ENCODE measurements at regions not wholly inside any gene's neighbourhood (a gene's known extent, or its start where the extent isn't known, plus 50 kb on each side); places are given as distances from the start of the nearest gene placed in this dataset.

DNA sequence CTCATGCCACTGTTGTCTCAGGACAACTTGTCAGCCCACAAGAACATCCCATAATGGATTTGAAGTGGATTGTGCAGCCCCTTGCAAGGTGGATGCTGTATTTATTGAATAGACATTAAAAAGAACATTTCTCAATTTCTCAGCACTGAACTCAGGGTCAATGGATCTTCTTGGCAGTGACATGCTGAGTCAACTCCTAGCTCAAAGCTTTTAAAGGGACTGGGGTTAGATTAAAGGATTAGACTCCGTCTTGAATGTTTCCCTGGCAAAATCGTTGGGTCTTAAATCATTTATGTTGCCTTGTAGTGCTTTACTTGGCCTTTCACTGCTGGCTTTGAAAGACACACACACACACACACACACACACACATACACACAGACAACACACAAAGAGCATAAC lies 221.6 kb upstream of the PBX1 start:
- TF ChIP-seq RAD21 (IDR thresholded peaks at IDR 0.05; ENCODE audit: low read depth) = no peak
- no peak for TF ChIP-seq EGR1 (IDR thresholded peaks at IDR 0.05)
- no peak for TF ChIP-seq FOXM1 (IDR thresholded peaks at IDR 0.05; ENCODE audit: borderline replicate concordance, low read depth)
- TF ChIP-seq YY1 (IDR thresholded peaks at IDR 0.05; ENCODE audit: low read depth) = no peak
- TF ChIP-seq, protein P1, sequence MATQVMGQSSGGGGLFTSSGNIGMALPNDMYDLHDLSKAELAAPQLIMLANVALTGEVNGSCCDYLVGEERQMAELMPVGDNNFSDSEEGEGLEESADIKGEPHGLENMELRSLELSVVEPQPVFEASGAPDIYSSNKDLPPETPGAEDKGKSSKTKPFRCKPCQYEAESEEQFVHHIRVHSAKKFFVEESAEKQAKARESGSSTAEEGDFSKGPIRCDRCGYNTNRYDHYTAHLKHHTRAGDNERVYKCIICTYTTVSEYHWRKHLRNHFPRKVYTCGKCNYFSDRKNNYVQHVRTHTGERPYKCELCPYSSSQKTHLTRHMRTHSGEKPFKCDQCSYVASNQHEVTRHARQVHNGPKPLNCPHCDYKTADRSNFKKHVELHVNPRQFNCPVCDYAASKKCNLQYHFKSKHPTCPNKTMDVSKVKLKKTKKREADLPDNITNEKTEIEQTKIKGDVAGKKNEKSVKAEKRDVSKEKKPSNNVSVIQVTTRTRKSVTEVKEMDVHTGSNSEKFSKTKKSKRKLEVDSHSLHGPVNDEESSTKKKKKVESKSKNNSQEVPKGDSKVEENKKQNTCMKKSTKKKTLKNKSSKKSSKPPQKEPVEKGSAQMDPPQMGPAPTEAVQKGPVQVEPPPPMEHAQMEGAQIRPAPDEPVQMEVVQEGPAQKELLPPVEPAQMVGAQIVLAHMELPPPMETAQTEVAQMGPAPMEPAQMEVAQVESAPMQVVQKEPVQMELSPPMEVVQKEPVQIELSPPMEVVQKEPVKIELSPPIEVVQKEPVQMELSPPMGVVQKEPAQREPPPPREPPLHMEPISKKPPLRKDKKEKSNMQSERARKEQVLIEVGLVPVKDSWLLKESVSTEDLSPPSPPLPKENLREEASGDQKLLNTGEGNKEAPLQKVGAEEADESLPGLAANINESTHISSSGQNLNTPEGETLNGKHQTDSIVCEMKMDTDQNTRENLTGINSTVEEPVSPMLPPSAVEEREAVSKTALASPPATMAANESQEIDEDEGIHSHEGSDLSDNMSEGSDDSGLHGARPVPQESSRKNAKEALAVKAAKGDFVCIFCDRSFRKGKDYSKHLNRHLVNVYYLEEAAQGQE (IDR thresholded peaks at IDR 0.05; ENCODE audit: low read depth) = no peak
- no peak for TF ChIP-seq TCF12 (IDR thresholded peaks at IDR 0.05; ENCODE audit: low read depth)
- TF ChIP-seq ZBTB7A (IDR thresholded peaks at IDR 0.05; ENCODE audit: low read depth) = no peak
- TF ChIP-seq, protein P2, sequence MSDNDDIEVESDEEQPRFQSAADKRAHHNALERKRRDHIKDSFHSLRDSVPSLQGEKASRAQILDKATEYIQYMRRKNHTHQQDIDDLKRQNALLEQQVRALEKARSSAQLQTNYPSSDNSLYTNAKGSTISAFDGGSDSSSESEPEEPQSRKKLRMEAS (IDR thresholded peaks at IDR 0.05) = no peak
- TF ChIP-seq NFIC (IDR thresholded peaks at IDR 0.05) = no peak
- no peak for TF ChIP-seq CEBPB (IDR thresholded peaks at IDR 0.05)
- no peak for TF ChIP-seq EP300 (IDR thresholded peaks at IDR 0.05; ENCODE audit: borderline replicate concordance)
- TF ChIP-seq TAF1 (IDR thresholded peaks at IDR 0.05; ENCODE audit: low read depth) = no peak
- TF ChIP-seq CREB1 (IDR thresholded peaks at IDR 0.05; ENCODE audit: low read depth) = no peak
- TF ChIP-seq USF1 (IDR thresholded peaks at IDR 0.05) = no peak
- TF ChIP-seq TEAD4 (IDR thresholded peaks at IDR 0.05) = no peak

DNA sequence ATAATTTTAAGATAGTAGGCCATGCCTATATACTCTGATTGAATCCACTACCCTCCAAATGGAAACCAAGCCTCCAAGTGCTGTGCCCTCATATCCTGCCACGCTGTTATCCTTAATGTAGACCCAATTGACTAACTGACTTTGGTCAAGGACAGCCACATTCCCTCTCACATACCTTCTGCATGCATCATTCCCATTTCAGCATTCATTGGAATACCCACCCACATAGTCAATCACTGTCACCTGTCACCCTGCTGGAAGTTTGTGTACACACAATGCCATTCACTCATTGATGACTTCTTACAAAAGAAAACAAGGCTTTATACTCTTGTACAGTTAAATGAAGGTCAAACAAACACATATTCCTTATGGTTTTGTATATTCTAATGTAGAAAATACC lies 221.1 kb upstream of the PBX1 start:
- peak; percentile 41; the same call in 1 of the 2 replicates for TF ChIP-seq EP300 (IDR thresholded peaks at IDR 0.05; ENCODE audit: borderline replicate concordance)
- peak; percentile 85 for TF ChIP-seq TEAD4 (IDR thresholded peaks at IDR 0.05)
- 0 out of 2 replicates have a peak, but pooled peaks have one; percentile 12 for TF ChIP-seq NFIC (IDR thresholded peaks at IDR 0.05)
- no peak for TF ChIP-seq FOXM1 (IDR thresholded peaks at IDR 0.05; ENCODE audit: borderline replicate concordance, low read depth)
- TF ChIP-seq TAF1 (IDR thresholded peaks at IDR 0.05; ENCODE audit: low read depth) = no peak

DNA sequence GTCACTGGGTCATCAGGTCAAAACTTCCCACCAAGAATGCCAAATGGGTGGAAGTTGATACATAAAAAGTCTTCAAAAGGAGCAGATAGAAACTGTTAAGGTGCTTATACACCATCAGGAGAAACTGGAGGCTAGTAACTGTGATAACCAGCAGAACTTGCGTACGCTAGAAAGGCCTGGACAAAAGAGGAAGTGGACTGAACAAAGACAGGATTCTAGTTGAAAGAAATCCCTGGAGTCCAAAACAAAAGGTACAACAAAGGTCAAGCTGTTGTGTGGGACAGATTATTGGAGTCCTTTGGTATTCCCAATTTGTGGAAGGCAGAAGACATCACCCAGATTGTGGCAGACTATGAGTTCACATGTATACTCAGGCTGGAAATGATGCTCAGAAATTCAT lies 215.8 kb upstream of the PBX1 start:
- TF ChIP-seq TEAD4 (IDR thresholded peaks at IDR 0.05) = no peak
- no peak for TF ChIP-seq EP300 (IDR thresholded peaks at IDR 0.05; ENCODE audit: borderline replicate concordance)
- no peak for TF ChIP-seq NFIC (IDR thresholded peaks at IDR 0.05)
- TF ChIP-seq TAF1 (IDR thresholded peaks at IDR 0.05; ENCODE audit: low read depth) = no peak
- TF ChIP-seq ZBTB7A (IDR thresholded peaks at IDR 0.05; ENCODE audit: low read depth) = no peak
- no peak for TF ChIP-seq YY1 (IDR thresholded peaks at IDR 0.05; ENCODE audit: low read depth)
- TF ChIP-seq, protein P2 (IDR thresholded peaks at IDR 0.05) = no peak
- no peak for TF ChIP-seq TCF12 (IDR thresholded peaks at IDR 0.05; ENCODE audit: low read depth)
- no peak for TF ChIP-seq CEBPB (IDR thresholded peaks at IDR 0.05)
- TF ChIP-seq, protein P1 (IDR thresholded peaks at IDR 0.05; ENCODE audit: low read depth) = no peak
- TF ChIP-seq EGR1 (IDR thresholded peaks at IDR 0.05) = no peak
- TF ChIP-seq FOXM1 (IDR thresholded peaks at IDR 0.05; ENCODE audit: borderline replicate concordance, low read depth) = no peak
- TF ChIP-seq CREB1 (IDR thresholded peaks at IDR 0.05; ENCODE audit: low read depth) = no peak
- TF ChIP-seq RAD21 (IDR thresholded peaks at IDR 0.05; ENCODE audit: low read depth) = no peak

- TF ChIP-seq EP300 (IDR thresholded peaks at IDR 0.05; ENCODE audit: borderline replicate concordance) (no peak), TEAD4 (IDR thresholded peaks at IDR 0.05) (no peak), TAF1 (IDR thresholded peaks at IDR 0.05; ENCODE audit: low read depth) (no peak), TCF12 (IDR thresholded peaks at IDR 0.05; ENCODE audit: low read depth) (no peak)
Measured at GRCh38 chr1:164347980-164348379, 211.0 kb upstream of the PBX1 start.

DNA sequence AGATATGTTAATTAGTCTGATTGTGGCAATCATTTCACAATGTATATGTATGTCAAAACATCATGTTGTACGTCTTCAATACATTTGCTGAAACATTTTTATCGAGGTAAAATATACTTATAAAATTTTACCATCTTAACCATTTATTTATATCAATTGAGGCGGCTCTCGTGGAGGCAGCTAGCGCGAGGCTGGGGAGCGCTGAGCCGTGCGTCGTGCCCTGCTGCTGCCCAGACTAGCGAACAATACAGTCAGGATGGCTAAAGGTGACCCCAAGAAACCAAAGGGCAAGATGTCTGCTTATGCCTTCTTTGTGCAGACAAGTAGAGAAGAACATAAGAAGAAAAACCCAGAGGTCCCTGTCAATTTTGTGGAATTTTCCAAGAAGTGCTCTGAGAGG lies 202.5 kb upstream of the PBX1 start:
- TF ChIP-seq, protein P1 (IDR thresholded peaks at IDR 0.05; ENCODE audit: low read depth) = no peak
- TF ChIP-seq EGR1 (IDR thresholded peaks at IDR 0.05) (no peak), TEAD4 (IDR thresholded peaks at IDR 0.05) (no peak), NFIC (IDR thresholded peaks at IDR 0.05) (no peak), FOXM1 (IDR thresholded peaks at IDR 0.05; ENCODE audit: borderline replicate concordance, low read depth) (no peak), USF1 (IDR thresholded peaks at IDR 0.05) (no peak)
- TF ChIP-seq, protein P2 (IDR thresholded peaks at IDR 0.05) = no peak
